ENCODE measurements at regions not wholly inside any gene's neighbourhood (a gene's known extent, or its start where the extent isn't known, plus 50 kb on each side); places are given as distances from the start of the nearest gene placed in this dataset.
A peak's percentile ranks its signal among the peaks of the same experiment; 100 is the strongest.
"Not testable (repeated sequence)": the region's sequence is repeated elsewhere in the genome, so short reads cannot be mapped to it uniquely, and the experiment has no call there.

DNA sequence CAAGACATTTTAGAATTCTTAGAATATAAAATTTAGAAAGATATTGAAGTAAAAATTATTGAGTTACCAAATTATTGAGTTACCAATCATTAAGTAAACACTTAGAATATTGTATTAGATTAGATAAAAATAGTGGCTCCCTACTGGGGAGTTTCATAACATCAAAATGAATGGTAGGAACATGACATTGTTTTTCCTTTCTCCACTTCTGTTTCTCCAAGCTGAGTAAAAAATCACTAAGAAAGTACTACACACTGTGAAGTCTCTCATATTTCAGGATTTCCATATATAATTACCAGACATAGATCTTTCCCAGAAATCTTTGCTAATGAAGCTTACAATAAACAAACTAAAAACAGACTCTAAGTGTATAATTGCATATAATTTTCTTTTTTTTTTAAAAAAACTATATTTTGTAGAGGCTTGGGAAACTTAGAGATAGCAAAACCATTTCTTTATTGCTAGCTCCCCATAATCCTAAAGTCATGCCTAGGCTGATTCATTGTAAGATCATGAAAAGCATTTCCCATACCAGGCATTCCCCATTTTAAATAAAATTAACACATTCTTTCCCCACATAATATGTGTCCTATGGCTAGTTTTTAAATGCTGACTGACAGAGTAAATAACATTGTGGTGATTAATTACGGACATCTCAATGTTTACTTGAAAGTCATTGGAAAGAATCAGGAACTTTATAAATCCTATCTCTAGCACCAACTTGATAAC is 1408.7 kb upstream of the GOT2 start:
- no peak for DNase-seq (ENCODE audit: low read depth in 2 of 2)

DNA sequence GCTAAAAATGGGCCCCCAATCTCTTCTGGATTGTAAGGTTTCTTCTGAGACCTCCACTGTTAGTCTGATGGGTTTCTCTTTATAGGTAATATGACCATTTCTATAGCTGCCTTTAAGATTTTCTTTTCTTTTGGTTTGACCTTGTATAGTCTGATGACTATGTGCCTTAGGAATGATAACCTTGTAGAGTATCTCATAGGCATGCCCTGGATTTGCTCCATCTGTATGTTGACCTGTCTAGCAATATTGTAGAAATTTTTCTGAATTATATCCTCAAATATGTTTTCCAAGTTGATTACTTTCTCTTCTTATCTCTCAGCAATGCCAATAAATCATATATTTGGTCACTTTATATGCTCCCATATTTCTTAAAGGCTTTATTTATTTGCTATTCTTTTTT is 1403.8 kb upstream of the GOT2 start:
- no peak for DNase-seq (ENCODE audit: low read depth in 2 of 2)

DNA sequence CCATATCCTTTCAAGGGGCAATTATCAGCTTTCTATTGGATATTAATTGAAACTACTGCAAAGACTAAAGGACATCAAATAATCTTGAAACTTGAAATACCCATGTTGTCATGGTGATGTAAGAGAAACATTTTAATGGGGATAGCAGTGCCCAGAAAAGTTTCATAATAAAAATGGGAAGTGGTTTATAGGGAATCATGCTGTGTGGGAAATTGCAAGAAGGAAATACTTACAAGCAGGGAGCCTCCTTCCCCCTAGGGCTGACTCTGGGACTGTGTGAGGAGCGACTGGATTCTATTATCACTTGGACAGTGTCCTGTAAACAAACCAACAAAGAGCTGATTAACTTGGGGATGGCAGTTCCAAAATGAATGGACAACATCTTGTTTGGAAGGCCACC is 1393.1 kb upstream of the GOT2 start:
- DNase-seq (ENCODE audit: low read depth in 2 of 2): no peak

DNA sequence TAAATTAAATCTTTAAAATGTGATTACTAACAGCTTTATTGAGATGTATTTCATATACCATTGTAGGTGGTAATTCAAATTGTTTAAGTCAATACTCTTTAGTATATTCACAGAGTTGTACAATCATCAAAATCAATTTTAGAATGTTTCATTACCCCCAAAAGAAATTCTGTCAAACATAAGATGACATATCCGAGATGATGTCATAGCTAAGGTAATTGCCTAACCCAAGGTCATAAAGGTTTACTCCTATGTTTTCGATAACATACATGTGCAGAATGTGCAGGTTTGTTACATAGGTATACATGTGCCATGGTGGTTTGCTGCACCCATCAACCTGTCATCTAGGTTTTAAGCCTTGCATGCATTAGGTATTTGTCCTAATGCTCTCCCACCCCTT is 1392.0 kb upstream of the GOT2 start:
- not testable (repeated sequence) for DNase-seq (ENCODE audit: low read depth in 2 of 2)

DNA sequence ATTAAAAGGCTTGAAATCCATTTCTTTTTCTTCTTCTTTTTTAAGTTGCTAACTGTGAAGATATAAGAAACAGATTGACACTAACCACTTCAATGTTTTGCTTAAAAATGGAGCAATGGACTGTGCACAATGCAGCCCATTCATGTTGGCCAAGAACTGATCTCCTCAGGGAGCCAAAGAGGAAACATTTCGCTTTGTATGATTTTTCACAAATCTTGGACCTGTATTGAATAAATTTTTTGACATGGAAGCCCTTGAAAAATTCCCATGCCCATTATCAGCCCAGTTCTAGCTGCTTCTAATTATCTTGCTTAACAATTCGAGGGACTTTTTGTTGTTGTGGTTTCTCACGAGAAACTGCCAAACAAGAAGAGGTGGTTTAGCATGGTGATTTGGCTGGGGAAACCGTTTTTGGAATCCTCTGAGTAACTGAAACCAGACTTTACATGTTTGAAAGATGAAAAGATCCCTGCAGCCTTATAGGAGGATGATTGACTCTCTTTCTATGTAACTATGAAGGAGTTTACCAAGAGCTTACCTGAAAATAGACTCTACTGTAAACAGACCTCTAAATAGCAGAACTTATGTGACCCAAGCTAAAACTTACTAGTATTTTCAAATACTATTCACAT is 1389.4 kb upstream of the GOT2 start:
- no peak for DNase-seq (ENCODE audit: low read depth in 2 of 2)

DNA sequence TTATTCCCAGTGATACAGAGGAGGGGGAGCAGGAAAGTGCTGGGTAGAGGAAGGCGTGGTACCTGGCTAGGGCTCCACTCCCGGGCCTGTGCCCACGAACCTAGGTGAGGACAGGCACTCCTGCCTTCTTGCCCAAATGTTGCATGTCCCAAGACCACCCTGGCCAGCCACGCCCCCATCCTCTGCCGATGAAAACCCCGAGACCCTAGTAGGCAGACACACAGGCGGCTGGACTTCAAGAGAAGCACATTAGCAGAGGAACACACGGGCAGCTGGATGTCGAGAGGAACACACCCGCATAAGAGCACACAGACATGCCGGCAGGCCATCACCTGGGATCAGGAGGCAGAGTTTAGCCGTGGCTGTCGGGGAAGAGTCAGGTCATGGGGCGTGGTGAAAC is 1386.5 kb upstream of the GOT2 start:
- no peak for DNase-seq (ENCODE audit: low read depth in 2 of 2)

DNA sequence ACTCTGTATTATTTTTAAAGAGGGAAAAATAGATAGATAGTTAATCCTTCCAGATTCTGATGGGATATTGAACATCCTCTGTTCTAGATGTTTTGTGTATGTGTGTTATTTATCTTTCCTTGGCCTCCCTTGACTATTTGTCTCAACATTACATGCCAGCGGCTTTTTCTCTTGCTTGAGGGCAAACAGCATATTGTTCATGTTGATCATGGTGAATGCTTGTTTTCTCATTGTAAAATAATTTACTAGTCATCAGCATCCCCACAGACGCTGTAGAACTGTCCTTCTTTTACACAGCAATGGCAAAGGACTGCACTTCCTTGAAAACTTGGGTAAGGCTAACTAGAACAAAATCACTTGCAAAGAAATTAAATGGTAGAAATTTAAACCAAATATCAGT is 1376.4 kb upstream of the GOT2 start:
- no peak for DNase-seq (ENCODE audit: low read depth in 2 of 2)

DNA sequence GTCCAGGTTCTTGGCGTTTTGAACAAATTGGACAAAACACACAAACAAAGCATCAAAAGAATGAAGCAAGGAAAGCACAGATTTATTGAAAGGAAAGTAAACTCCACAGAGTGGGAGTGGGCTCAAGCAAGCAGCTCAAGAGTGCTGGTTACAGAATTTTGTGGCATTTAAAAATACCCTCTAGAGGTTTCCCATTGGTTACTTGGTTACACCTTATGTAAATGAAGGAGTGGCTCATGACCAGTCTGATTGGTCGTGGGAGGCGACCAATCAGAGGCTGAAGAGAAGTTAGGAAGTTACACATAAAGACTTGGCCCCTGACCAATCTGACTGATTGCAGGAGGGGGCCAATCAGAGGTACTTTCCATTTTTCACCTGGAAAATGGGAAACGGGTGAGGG is 1373.8 kb upstream of the GOT2 start:
- DNase-seq (ENCODE audit: low read depth in 2 of 2): no peak

DNA sequence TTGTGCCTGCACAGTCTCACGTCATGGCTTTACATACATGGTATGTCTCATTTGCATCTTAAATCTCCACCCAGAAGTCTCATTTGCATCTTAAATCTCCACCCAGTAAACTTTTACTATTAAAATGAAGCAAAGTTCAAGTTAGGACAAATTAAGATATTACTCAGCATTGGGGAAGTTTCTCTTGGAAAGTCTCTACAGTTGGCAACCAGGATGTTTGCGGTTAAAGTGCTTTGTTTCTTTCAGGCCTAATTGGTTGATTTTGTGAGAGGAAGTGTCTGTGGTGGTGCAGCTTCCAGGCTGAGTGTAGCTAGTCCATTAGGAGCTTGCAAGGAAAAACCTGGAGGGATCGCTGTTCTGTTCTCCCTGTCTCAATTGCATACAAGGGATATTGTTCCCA is 1373.3 kb upstream of the GOT2 start:
- DNase-seq (ENCODE audit: low read depth in 2 of 2): peak in 1 of 2 donors; percentile 2

DNA sequence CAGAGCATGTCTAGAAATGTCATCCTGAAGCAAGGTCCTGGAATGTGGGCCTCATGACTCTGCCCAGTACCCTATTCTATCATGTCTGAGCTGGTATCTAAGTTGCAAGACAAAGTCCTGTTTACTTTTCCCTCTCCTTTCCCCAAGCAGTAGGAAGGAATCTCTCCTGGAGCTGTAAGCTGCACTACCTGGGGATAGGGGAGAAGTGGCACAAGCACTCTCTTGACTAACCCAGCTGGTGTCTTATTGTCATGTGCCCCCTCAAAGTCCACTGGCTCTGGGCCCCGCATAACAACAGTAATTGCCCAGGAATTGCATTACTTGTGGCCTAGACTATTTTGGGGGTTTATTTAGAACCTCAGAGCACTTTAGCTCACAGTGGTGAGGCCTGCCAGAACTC is 1366.3 kb upstream of the GOT2 start:
- DNase-seq (ENCODE audit: low read depth in 2 of 2): no peak

DNA sequence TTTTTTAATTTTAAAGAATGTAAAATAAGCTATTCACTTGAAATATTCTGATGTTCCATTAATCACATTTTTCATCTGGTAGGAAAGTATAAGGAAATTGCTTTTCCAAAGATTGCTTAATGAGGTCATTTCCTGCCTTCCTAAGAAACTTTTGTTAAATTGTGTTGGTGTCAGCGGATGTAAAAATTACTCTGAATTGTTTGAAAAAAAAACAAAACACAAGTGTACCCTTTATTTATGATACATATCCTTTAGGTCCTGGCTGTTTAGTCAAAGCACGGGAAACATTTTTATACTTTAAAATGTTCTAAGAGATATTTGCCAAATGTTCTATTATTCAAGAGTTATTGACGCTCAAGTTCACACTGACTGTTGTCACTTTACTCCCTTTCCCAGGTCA is 1357.4 kb upstream of the GOT2 start:
- no peak for DNase-seq (ENCODE audit: low read depth in 2 of 2)

DNA sequence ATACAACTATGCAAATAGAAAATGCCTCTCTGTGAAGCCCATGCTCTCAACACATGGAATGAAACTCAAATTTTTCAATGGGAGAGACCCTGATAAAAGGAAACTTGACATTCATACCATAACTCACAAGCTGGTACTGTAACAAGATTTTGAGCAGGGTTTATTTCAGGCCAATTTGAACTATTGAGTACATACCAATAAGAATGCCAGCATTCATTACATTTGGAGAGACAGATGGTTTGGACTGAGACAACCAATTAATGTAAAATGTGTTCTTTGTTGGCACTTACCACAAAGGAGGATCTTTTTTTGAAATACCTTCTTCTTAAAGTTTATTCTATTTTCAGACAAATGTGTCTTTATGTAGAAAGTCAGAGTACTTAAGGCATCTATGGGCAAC is 1357.0 kb upstream of the GOT2 start:
- no peak for DNase-seq (ENCODE audit: low read depth in 2 of 2)

DNA sequence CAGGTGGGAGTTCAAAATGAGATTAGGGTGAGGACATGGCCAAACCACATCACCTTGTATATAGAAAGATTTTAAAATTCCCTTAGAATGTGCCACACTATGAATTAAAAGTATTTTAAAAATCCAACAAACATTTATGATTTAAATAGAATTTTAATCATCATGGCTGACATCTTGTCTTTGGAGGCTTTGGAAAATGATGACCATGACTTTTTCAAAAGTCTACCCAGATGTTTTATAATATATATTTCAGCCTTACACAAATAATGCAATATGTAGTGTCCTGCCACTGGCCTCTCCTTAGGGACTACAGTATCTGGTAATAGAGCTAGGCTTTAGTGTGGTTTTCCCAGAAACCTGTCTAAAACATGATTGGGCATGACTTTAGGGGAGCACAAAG is 1353.4 kb upstream of the GOT2 start:
- DNase-seq (ENCODE audit: low read depth in 2 of 2): no peak

DNA sequence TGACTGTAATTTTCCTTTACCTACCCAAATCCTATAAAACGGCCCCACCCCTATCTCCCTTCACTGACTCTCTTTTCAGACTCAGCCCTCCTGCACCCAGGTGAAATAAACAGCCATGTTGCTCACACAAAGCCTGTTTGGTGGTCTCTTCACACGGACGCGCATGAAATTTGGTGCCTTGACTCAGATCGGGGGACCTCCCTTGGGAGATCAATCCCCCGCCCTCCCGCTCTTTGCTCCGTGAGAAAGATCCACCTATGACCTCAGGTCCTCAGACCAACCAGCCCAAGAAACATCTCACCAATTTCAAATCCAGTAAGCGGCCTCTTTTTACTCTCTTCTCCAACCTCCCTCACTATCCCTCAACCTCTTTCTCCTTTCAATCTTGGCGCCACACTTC is 1344.7 kb upstream of the GOT2 start:
- not testable (repeated sequence) for DNase-seq (ENCODE audit: low read depth in 2 of 2)

DNA sequence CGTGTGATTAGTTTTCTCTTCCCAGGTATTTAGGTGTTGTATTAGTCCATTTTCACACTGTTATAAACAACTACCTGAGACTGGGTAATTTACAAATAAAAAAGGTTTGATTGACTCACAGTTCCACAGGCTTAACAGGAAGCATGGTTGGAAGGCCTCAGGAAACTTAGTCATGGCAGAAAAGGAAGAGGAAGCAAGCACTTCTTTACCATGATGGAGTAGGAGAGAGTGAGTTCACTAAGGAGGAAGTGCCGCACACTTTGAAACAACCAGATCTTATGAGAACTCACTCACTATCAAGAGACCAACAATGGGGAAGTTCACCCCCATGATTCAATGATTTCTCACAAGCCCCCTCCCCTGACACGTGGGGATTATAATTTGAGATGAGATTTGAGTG is 1343.7 kb upstream of the GOT2 start:
- DNase-seq (ENCODE audit: low read depth in 2 of 2): no peak

DNA sequence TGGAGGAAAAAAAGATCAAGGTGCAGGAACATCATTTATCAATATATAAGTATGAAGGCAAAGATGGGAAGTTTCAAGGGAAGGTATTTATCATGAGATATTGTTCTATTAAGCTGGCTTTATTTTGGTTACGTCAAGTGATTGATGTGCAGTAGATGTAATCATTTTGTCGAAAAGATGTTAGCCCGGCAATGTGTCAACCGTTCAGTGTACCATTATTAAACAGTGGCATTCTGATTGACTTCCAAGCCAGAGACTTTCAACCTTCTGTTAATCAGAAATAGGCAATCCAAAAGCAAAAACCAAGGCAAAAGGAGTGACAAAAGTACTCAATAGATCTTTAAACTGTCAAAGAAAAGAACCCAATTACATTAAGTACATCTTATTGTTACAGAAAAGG is 1340.3 kb upstream of the GOT2 start:
- DNase-seq (ENCODE audit: low read depth in 2 of 2): no peak

DNA sequence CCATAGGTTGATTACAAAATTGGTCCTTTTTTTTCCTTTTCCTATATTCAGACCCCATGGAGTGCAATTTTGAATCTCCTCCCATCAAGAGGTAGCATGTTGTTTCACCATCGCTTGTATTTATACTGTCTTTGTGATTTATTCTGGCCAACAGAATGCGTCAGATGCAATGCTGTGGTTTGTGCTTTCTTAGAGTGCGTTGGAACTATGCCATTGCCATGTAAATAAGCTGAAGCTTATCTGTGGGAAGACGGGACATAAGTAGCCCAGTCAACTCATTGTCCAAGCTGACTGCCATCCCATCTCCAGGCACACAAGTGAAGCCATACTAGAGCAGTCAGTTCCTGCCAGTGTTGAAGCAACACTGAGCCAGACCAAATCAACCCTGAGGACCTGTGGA is 1339.3 kb upstream of the GOT2 start:
- no peak for DNase-seq (ENCODE audit: low read depth in 2 of 2)

DNA sequence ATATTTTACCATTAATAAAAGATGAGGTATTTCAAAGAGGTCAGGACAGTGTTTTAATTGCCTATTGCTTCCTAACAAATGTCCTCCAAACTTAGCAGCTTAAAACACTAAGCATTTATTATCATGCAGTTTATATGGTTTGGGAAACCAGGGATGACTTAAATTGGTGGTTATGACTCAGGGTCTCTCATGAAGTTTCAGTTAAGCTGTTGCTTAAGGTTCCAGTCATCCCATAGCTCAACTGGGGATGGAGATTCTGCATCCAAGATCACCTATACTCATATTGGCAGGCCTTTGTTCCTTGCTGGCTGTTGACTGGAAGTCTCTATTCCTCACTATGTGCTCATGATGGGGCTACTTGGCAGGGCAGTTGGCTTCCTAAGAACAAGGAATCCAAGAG is 1329.9 kb upstream of the GOT2 start:
- no peak for DNase-seq (ENCODE audit: low read depth in 2 of 2)

DNA sequence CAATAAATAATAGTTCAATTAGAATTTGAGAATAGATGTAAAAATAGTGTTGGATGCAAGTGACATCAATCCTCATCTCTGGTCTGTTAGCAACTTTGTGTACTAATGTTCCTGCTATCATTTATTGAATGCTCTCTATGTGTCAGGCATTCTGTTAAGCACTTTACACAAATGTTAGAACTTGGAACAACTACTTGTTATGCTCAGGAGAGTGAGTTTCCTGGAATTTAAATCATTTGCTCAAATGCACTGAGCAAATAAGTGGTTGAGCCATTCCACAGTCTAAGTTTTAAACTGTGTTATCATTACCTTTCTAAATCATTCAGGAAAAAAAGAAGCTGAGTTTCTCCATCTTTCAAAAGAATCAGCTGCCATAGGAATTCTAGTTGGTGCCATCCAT is 1327.3 kb upstream of the GOT2 start:
- no peak for DNase-seq (ENCODE audit: low read depth in 2 of 2)

DNA sequence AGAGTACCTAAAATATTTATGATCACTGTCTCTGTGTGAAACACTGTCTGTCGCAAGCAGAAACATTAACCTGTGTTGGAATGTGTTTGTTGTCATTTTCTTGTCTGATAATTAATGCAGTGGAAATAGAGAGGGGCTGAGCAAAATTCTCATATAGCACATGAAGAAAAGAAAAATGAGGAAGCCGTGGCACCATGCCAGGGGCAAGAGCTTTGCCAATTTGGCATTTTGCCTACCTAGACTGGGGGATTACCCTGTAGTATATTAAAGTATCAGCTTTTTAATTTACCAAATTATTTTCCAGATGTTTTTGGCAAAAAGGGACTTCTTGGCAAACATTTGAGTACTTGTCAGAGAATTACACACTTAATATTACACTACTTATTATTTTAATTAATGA is 1326.6 kb upstream of the GOT2 start:
- no peak for DNase-seq (ENCODE audit: low read depth in 2 of 2)

DNA sequence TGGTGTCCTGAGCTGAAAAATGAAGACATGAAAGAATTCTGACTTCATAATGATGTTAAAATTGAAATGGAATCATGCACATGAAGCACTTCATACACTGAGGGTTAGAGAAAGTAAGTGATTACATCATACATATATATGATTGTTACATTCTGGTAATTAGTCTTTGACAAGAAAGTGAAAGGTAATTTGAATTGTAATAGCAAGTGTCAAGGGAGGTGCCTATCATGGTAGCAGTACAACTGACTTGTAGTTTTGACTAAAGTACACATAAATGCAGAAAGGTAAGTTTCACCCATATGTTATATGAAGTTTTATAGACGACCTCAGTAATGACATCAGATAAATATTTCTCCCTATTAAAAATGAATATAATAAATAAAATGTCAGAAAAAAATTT is 1325.0 kb upstream of the GOT2 start:
- no peak for DNase-seq (ENCODE audit: low read depth in 2 of 2)

DNA sequence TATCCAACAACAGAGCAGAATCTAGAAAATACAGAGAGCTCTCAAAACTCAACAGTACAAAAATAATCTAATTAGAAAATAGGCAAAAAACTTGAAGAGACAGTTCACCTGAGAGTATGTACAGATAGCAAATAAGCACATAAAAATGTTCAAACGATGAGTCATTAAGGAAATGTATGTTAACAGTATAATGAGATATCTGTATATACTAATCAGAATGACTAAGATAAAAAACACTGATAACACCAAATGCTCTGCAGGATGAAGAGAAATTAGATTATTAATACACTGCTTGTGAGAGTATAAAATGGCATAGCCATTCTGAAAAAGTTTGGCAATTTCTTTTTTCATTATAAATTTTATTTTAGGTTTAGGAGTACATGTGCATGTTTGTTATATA is 1307.6 kb upstream of the GOT2 start:
- DNase-seq (ENCODE audit: low read depth in 2 of 2): no peak

DNA sequence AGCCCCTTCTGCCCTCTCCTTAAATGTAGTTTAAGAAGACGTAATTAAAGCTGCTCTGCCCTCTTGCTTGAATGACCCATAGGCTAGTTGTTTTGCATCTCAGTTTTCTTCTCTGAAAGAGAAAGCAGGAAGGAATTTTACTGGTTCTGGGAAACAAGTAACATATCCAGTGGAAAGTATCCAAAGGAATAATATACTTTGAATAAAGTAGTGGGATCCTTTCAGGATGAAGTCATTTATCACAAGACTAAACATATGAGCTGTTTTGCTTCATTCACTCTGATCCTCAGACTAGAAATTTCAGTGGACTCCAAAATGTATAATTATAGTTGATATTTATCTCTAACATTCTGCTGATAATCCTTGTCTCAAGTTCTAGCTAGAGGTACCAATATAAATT is 1297.6 kb upstream of the GOT2 start:
- no peak for DNase-seq (ENCODE audit: low read depth in 2 of 2)

DNA sequence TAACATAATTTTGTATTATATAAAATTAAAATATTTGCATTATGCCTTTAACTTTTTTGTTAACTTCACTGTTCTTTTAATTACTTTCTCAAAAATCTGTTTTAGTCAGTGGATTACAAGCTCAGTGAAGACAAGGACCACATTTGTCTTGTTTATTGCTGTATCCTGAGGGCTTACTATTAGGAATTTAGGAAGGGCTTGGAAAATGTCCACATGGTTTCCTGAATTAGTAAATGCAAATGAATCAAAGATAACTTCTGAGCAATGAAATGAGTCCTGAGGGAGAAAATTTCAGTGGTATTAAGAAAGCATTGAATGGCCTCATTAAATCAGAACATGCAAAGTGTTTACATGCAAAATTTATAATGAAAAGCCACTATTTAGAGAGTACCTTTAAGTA is 1293.2 kb upstream of the GOT2 start:
- DNase-seq (ENCODE audit: low read depth in 2 of 2): no peak
